HG03571 (cell line): ENCODE measurements at regions not wholly inside any gene's neighbourhood (a gene's known extent, or its start where the extent isn't known, plus 50 kb on each side); places are given as distances from the start of the nearest gene placed in this dataset.

ENCODE experiments used
- ATAC-seq: cut with Tn5 transposase; IDR thresholded peaks from one replicate; pipeline ENCODE4 v1.9.1; 2021; ENCODE audit not compliant: unreplicated experiment

DNA sequence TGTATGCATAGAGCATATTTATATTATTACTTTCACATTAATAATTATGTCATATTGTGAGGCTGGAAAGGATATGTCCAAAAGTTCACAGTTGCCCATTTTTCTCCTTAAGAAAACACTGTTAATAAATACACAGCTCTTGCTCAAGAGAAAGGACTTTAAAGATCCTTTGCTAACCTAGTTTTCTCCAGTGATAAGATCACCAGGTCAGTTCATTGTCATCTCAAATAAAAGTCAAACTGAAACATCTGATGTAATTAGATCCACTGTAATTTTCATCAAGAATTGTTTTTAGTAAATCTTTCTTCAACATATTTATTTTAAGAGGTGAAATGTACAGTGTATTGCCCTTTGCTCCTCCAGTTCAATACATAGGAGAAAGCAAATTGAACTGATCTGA, 82.8 kb upstream of the KLHL1 start:
- no peak for ATAC-seq

DNA sequence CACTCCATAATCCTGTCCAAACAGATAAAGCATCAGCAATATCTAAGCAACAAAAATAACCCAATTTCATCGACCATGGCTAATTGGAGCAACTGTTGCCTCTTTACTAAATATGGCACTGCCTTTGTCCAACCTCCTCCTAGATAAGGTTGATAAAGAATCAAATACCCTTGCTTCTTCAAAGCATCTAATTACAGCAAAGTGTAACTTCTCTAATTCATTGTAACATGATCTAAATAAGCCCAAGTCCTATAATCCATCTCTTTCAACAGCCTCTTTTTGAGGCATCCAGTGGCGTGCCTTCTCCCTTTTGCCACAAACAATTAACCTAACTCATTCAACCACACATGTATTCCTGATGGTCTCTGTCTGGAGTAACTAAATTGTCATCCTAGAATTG, 81.7 kb upstream of the KLHL1 start:
- ATAC-seq, result no peak

DNA sequence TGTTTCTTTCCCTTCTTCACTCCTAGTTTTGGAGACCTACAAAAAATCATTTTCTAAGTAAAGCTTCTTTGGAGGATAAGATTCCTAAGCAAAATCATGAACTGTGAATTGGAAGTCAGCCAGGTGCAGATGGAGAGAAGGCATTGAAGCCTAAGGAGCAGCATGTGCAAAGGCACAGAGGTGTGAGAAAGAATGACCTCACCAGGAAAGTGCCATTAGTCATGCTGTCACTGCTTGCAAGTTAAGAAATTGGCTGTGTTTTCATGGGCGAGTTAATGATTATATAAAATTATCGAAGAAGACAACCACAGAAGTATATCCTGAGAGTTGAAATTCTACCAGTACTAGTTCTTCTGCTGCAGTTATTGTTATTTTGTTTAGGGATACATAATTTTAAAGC, 80.3 kb upstream of the KLHL1 start:
- ATAC-seq, result no peak

DNA sequence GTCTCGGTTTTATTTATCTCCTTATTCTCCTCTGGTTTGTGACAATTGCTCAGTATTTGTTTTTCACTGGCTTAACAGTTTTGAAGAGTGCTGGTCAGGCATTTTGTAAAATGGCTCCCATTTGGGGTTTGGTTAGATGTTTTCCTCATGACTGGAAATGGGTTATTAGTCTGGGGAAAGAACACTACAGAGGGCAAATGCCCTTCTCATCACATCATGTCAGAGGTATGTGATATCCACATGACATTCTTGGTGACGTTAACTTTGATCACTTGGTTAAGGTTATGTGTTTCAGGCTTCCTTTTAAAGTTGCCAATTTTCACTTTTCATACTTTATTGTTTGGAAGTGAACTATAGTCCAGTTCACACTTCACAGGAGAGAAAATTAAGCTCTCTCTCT, 74.8 kb upstream of the KLHL1 start:
- no peak for ATAC-seq
